H1 (cell line): ENCODE measurements at regions not wholly inside any gene's neighbourhood (a gene's known extent, or its start where the extent isn't known, plus 50 kb on each side); places are given as distances from the start of the nearest gene placed in this dataset.

Source experiments
- HDAC2 ChIP-seq, 2 experiments: fragments of 300-600 bp in 1 of 2; sonication (generic) in 1 of 2; IDR thresholded peaks; 2 replicates each; pipeline ENCODE4 v1.6.1; 2011 to 2012; ENCODE audit warnings: low read depth in 2 of 2, low read length in 2 of 2, mild to moderate bottlenecking in 2 of 2, moderate library complexity in 2 of 2, borderline replicate concordance in 1 of 2, inconsistent platforms in 1 of 2
- SRF ChIP-seq: IDR thresholded peaks from 2 replicates; pipeline ENCODE4 v1.6.1; 2011; ENCODE audit warnings: mild to moderate bottlenecking, low read depth, low read length, moderate library complexity

GRCh38 chr1:103461161-103462105, 64.1 kb upstream of the RNPC3 start (continued):
- TF ChIP-seq HDAC2 (IDR thresholded peaks at IDR 0.05; ENCODE audit: borderline replicate concordance in 1 of 2, low read depth in 2 of 2, low read length in 2 of 2) (no peak), SRF (no peak)
